ENCODE measurements at regions not wholly inside any gene's neighbourhood (a gene's known extent, or its start where the extent isn't known, plus 50 kb on each side); places are given as distances from the start of the nearest gene placed in this dataset.

- Histone ChIP-seq H3K4me1 (peaks cover 0 to 8% (median 0%) of the 10 kb centered on the region in 4 donors), H3K9me3 (no peaks in the 10 kb centered on the region), H3K4me3 (no peak overlapping the region), H3K27ac (no peak overlapping the region), H3K36me3 (no peaks in the 10 kb centered on the region), H3K27me3 (no peaks in the 10 kb centered on the region)
- DNase-seq = no peak
- TF ChIP-seq, protein P1, sequence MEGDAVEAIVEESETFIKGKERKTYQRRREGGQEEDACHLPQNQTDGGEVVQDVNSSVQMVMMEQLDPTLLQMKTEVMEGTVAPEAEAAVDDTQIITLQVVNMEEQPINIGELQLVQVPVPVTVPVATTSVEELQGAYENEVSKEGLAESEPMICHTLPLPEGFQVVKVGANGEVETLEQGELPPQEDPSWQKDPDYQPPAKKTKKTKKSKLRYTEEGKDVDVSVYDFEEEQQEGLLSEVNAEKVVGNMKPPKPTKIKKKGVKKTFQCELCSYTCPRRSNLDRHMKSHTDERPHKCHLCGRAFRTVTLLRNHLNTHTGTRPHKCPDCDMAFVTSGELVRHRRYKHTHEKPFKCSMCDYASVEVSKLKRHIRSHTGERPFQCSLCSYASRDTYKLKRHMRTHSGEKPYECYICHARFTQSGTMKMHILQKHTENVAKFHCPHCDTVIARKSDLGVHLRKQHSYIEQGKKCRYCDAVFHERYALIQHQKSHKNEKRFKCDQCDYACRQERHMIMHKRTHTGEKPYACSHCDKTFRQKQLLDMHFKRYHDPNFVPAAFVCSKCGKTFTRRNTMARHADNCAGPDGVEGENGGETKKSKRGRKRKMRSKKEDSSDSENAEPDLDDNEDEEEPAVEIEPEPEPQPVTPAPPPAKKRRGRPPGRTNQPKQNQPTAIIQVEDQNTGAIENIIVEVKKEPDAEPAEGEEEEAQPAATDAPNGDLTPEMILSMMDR (IDR thresholded peaks at IDR 0.05) = no peak
- no peak for TF ChIP-seq POLR2A (IDR thresholded peaks at IDR 0.05)
Observed at GRCh38 chr6:11425876-11426275, 111.7 kb upstream of the TMEM170B start.

DNA sequence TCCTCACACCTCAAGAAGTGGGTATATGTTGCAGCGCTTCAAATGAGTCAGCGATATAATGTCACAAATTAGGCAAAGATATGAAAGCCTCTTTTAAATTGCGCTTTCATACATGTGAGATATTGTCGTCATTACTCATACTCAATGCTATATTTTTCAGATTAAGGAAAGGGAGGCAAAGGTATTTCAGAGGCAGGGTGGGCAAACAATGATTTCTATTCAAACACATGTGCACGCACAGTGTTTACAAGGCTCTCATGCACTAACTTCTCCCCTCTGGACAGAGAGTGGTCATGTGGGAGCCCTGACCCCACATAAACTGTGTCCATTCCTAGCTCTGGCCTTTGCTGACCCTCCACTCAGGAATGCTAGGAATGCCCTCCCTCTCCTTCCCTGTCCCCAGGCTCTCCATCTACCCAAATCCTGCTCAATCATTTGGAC, 112.1 kb upstream of the TMEM170B start:
- no peak overlapping the region for H3K27ac ChIP-seq
- DNase-seq = no peak

GRCh38 chr6:11424395-11425034, 113.0 kb upstream of the TMEM170B start:
- Histone ChIP-seq H3K27me3 (no peaks in the 10 kb centered on the region), H3K27ac (no peak overlapping the region), H3K36me3 (no peaks in the 10 kb centered on the region), H3K4me3 (no peak overlapping the region), H3K4me1 (peaks cover 0 to 8% (median 0%) of the 10 kb centered on the region in 4 donors), H3K9me3 (no peaks in the 10 kb centered on the region)
- no peak for DNase-seq
- TF ChIP-seq POLR2A (IDR thresholded peaks at IDR 0.05) = no peak
- TF ChIP-seq, protein P1 (IDR thresholded peaks at IDR 0.05) = no peak

More for the DNA sequence above, 112.1 kb upstream of the TMEM170B start:
- Histone ChIP-seq H3K9me3 (no peaks in the 10 kb centered on the region), H3K4me1 (peaks cover 0 to 8% (median 0%) of the 10 kb centered on the region in 4 donors), H3K27me3 (no peaks in the 10 kb centered on the region), H3K36me3 (no peaks in the 10 kb centered on the region), H3K4me3 (no peak overlapping the region)
- TF ChIP-seq, protein P1 (IDR thresholded peaks at IDR 0.05) = no peak
- no peak for TF ChIP-seq POLR2A (IDR thresholded peaks at IDR 0.05)

DNA sequence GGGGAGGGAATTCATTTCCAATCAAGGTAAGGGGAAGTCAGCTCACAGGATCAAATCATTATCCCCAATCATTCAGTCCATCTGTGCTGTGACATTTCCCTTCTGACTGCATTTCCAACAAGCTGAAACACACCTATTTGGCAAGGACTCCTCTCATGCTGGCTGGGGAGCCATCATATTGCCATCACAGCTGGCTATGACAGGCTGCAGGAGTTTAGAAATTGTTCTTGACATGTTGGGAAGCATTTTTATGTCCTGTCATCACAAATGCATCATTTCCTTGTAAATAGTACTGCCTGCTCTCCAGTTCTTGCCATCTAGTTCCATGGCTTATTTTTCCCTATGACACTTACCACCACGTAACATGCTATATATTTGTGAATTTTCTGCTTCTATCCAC, 113.9 kb upstream of the TMEM170B start:
- TF ChIP-seq POLR2A (IDR thresholded peaks at IDR 0.05) = no peak
- TF ChIP-seq, protein P1 (IDR thresholded peaks at IDR 0.05) = no peak
- H3K36me3 ChIP-seq = no peaks in the 10 kb centered on the region
- no peak overlapping the region for H3K27ac ChIP-seq
- peaks cover 0 to 8% (median 0%) of the 10 kb centered on the region in 4 donors for H3K4me1 ChIP-seq
- no peaks in the 10 kb centered on the region for H3K9me3 ChIP-seq
- H3K27me3 ChIP-seq = no peaks in the 10 kb centered on the region
- DNase-seq = no peak
- H3K4me3 ChIP-seq = no peak overlapping the region

DNA sequence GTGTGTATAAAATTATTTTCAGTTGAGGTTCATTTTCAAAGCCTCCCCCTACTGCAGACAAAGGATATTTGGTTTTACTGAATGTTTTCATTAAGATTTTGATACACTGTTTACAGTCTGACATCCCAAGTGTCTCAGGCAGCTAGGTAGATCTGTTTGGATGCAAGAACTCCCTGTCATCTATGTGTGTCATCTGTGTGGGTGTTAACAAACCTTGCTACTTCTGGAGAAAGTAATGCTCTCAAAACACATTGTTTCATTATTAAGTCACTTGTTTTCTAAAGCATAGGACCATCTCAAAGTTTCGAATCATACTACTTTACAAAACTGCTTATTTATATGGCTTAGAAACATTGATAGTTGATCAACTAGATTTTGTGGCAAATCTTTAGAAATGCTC, 114.5 kb upstream of the TMEM170B start:
- no peak overlapping the region for H3K4me3 ChIP-seq
- no peaks in the 10 kb centered on the region for H3K36me3 ChIP-seq
- TF ChIP-seq, protein P1 (IDR thresholded peaks at IDR 0.05) = no peak
- no peaks in the 10 kb centered on the region for H3K9me3 ChIP-seq
- no peak overlapping the region for H3K27ac ChIP-seq
- peaks cover 0 to 4% (median 0%) of the 10 kb centered on the region in 4 donors for H3K4me1 ChIP-seq
- DNase-seq = no peak
- no peaks in the 10 kb centered on the region for H3K27me3 ChIP-seq

Measured in Peyer's patch (tissue), 4 donors.